ENCODE measurements at regions not wholly inside any gene's neighbourhood (a gene's known extent, or its start where the extent isn't known, plus 50 kb on each side); places are given as distances from the start of the nearest gene placed in this dataset.

DNA sequence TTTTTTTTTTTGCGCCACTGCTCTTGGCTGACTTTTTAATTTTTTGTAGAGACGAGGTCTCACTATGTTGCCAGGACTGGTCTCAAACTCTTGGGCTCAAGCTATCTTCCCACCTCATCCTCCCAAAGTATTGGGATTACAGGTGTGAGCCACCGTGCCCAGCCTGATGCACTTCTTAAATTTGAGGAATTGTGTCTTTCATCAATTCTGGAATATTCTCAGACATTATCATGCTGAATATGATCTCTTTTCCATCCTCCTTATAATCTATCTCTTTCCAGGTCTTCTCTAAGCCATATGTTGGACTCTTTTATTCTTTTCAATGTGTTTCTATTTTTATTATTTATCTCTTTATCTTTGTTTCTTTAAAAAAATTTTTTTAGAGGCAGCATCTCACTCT lies 196.2 kb upstream of the IER5L start:
- Histone ChIP-seq H3K36me3 (replicated peaks; ENCODE audit: low read depth, low read length) (no peaks in the 10 kb centered on the region), H3K4me3 (ENCODE audit: low read length) (no peak overlapping the region), H3K27ac (ENCODE audit: low read length) (no peak overlapping the region), H4K20me1 (ENCODE audit: insufficient read depth, low read length) (no peaks in the 10 kb centered on the region), H3K79me2 (ENCODE audit: low read length) (no peaks in the 10 kb centered on the region), H3K9ac (ENCODE audit: low read length) (no peak overlapping the region), H3K4me1 (ENCODE audit: low read length) (no peaks in the 10 kb centered on the region), H3K27me3 (ENCODE audit: low read depth, low read length) (peaks cover 21% of the 10 kb centered on the region), H3K9me3 (ENCODE audit: insufficient read depth, low read length) (no peaks in the 10 kb centered on the region), H3K4me2 (ENCODE audit: low read length) (no peak overlapping the region), H2AFZ (ENCODE audit: low read depth, low read length) (no peak overlapping the region)
- no peak for TF ChIP-seq EZH2phosphoT487 (IDR thresholded peaks at IDR 0.05; ENCODE audit: low read depth)
- TF ChIP-seq, protein P1, sequence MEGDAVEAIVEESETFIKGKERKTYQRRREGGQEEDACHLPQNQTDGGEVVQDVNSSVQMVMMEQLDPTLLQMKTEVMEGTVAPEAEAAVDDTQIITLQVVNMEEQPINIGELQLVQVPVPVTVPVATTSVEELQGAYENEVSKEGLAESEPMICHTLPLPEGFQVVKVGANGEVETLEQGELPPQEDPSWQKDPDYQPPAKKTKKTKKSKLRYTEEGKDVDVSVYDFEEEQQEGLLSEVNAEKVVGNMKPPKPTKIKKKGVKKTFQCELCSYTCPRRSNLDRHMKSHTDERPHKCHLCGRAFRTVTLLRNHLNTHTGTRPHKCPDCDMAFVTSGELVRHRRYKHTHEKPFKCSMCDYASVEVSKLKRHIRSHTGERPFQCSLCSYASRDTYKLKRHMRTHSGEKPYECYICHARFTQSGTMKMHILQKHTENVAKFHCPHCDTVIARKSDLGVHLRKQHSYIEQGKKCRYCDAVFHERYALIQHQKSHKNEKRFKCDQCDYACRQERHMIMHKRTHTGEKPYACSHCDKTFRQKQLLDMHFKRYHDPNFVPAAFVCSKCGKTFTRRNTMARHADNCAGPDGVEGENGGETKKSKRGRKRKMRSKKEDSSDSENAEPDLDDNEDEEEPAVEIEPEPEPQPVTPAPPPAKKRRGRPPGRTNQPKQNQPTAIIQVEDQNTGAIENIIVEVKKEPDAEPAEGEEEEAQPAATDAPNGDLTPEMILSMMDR (IDR thresholded peaks at IDR 0.05; ENCODE audit: low read depth, low read length): no peak

DNA sequence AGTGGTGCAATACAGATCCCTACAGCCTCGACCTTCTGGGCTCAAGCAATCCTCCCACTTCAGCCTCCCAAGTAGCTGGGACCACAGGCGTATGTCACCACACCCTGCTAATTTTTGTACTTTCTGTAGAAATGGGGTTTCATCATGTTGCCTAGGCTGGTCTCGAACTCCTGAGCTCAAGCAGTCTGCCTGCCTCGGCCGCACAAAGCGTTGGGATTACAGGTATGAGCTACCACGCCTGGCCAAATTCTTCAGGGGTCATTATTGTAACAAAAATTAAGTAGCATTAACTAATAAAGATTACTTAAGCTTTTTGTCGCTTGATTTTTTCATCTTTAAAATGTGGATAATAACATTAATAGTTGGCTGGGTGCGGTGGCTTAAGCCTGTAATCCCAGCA lies 195.3 kb upstream of the IER5L start:
- H3K36me3 ChIP-seq (replicated peaks; ENCODE audit: low read depth, low read length): no peaks in the 10 kb centered on the region

DNA sequence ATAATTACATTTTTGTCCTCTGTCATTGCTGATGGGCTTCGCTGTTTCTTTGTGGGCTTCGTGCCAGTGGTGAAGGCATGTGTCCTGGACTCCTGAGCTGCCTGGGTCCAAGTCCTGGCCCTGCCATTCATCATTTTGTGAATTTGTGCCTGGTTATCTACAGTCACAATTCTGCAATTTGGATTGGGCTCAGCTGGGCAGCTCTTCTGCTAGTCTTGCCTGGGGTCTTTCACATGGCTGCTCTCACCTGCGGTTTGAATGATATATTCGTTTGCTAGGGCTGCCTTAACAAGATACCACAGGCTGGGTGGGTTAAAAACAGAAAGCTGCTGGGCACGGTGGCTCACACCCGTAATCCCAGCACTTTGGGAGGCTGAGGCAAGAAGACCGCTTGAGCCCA lies 192.7 kb upstream of the IER5L start:
- no peak overlapping the region for H3K9ac ChIP-seq (ENCODE audit: low read length)
- H3K79me2 ChIP-seq (ENCODE audit: low read length): no peaks in the 10 kb centered on the region
- H3K4me2 ChIP-seq (ENCODE audit: low read length): no peak overlapping the region
- no peaks in the 10 kb centered on the region for H3K4me1 ChIP-seq (ENCODE audit: low read length)
- H3K36me3 ChIP-seq (replicated peaks; ENCODE audit: low read depth, low read length): no peaks in the 10 kb centered on the region
- no peak overlapping the region for H3K27ac ChIP-seq (ENCODE audit: low read length)
- no peaks in the 10 kb centered on the region for H3K9me3 ChIP-seq (ENCODE audit: insufficient read depth, low read length)
- H3K27me3 ChIP-seq (ENCODE audit: low read depth, low read length): peaks cover 13% of the 10 kb centered on the region; the same call in 1 of the 2 replicates
- TF ChIP-seq, protein P1 (IDR thresholded peaks at IDR 0.05; ENCODE audit: low read depth, low read length): no peak
- no peak for TF ChIP-seq EZH2phosphoT487 (IDR thresholded peaks at IDR 0.05; ENCODE audit: low read depth)
- H3K4me3 ChIP-seq (ENCODE audit: low read length): no peak overlapping the region
- H2AFZ ChIP-seq (ENCODE audit: low read depth, low read length): no peak overlapping the region
- H4K20me1 ChIP-seq (ENCODE audit: insufficient read depth, low read length): no peaks in the 10 kb centered on the region

More for the DNA sequence above, 195.3 kb upstream of the IER5L start:
- Histone ChIP-seq H3K27me3 (ENCODE audit: low read depth, low read length) (peaks cover 25% of the 10 kb centered on the region; the same call in 1 of the 2 replicates), H3K4me1 (ENCODE audit: low read length) (no peaks in the 10 kb centered on the region), H3K9me3 (ENCODE audit: insufficient read depth, low read length) (no peaks in the 10 kb centered on the region), H3K9ac (ENCODE audit: low read length) (no peak overlapping the region), H3K4me3 (ENCODE audit: low read length) (no peak overlapping the region), H2AFZ (ENCODE audit: low read depth, low read length) (no peak overlapping the region), H3K27ac (ENCODE audit: low read length) (no peak overlapping the region), H3K4me2 (ENCODE audit: low read length) (no peak overlapping the region), H3K79me2 (ENCODE audit: low read length) (no peaks in the 10 kb centered on the region), H4K20me1 (ENCODE audit: insufficient read depth, low read length) (no peaks in the 10 kb centered on the region)
- no peak for TF ChIP-seq EZH2phosphoT487 (IDR thresholded peaks at IDR 0.05; ENCODE audit: low read depth)
- TF ChIP-seq, protein P1 (IDR thresholded peaks at IDR 0.05; ENCODE audit: low read depth, low read length): no peak

DNA sequence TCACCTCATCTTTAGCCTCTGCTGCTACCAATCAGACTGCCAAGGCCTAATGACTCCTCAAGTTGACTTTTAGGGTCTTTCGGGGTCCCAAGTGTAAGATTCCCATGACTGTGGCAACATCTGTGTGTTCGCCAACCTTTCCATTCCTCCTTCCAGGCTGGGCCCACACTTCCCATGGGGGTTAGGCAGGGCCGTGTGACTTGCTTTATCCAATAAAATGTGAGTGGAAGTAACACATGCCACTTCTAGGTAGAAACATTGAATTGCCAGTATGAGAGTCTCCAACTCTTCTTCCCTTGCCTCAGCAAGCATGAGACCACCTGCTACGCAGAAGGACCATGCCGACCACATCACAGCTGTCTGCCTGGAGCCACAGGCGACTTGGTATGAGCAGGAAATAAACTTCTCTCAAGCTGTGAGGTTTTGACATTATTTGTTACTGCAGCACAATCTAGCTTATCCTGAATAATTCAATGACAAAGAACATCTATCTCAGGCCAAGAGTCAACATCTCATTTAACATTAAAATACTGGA lies 190.4 kb upstream of the IER5L start:
- Histone ChIP-seq H3K27ac (ENCODE audit: low read length) (no peak overlapping the region), H4K20me1 (ENCODE audit: insufficient read depth, low read length) (no peaks in the 10 kb centered on the region), H3K27me3 (ENCODE audit: low read depth, low read length) (peaks cover 9% of the 10 kb centered on the region; the same call in 1 of the 2 replicates), H3K4me1 (ENCODE audit: low read length) (no peaks in the 10 kb centered on the region), H3K4me3 (ENCODE audit: low read length) (no peak overlapping the region), H3K79me2 (ENCODE audit: low read length) (no peaks in the 10 kb centered on the region), H3K4me2 (ENCODE audit: low read length) (no peak overlapping the region), H3K9me3 (ENCODE audit: insufficient read depth, low read length) (no peaks in the 10 kb centered on the region), H2AFZ (ENCODE audit: low read depth, low read length) (no peak overlapping the region), H3K9ac (ENCODE audit: low read length) (no peak overlapping the region), H3K36me3 (replicated peaks; ENCODE audit: low read depth, low read length) (no peaks in the 10 kb centered on the region)
- TF ChIP-seq, protein P1 (IDR thresholded peaks at IDR 0.05; ENCODE audit: low read depth, low read length): no peak
- no peak for TF ChIP-seq EZH2phosphoT487 (IDR thresholded peaks at IDR 0.05; ENCODE audit: low read depth)
